ENCODE measurements at regions not wholly inside any gene's neighbourhood (a gene's known extent, or its start where the extent isn't known, plus 50 kb on each side); places are given as distances from the start of the nearest gene placed in this dataset.

GRCh38 chr3:46146548-46146947, 61.6 kb downstream of the CCR1 start:
- Histone ChIP-seq H3K4me1 (ENCODE audit: insufficient read depth) (no peaks in the 10 kb centered on the region), H3K36me3 (ENCODE audit: insufficient read depth) (no peaks in the 10 kb centered on the region), H3K4me3 (ENCODE audit: low read depth, low read length) (no peak overlapping the region), H3K27ac (ENCODE audit: low read depth) (no peak overlapping the region)
- DNase-seq (ENCODE audit: extremely low spot score): no peak
- 81% methylated on average over 4 of the region's 4 CpGs for WGBS

GRCh38 chr3:46146021-46146420, 62.1 kb downstream of the CCR1 start:
- no peak for DNase-seq (ENCODE audit: extremely low spot score)
- Histone ChIP-seq H3K4me3 (ENCODE audit: low read depth, low read length) (no peak overlapping the region), H3K4me1 (ENCODE audit: insufficient read depth) (no peaks in the 10 kb centered on the region), H3K36me3 (ENCODE audit: insufficient read depth) (no peaks in the 10 kb centered on the region), H3K27ac (ENCODE audit: low read depth) (no peak overlapping the region)
- WGBS: 38% methylated on average over 2 of the region's 2 CpGs

- no peak for DNase-seq (ENCODE audit: extremely low spot score)
- Histone ChIP-seq H3K4me3 (ENCODE audit: low read depth, low read length) (no peak overlapping the region), H3K4me1 (ENCODE audit: insufficient read depth) (no peaks in the 10 kb centered on the region), H3K27ac (ENCODE audit: low read depth) (no peak overlapping the region), H3K36me3 (ENCODE audit: insufficient read depth) (no peaks in the 10 kb centered on the region)
- WGBS: 95% methylated on average over 1 of the region's 1 CpG
Observed at GRCh38 chr3:46145147-46145546, 63.0 kb downstream of the CCR1 start.

GRCh38 chr3:46143951-46144473, 64.1 kb downstream of the CCR1 start:
- Histone ChIP-seq H3K4me1 (ENCODE audit: insufficient read depth) (no peaks in the 10 kb centered on the region), H3K4me3 (ENCODE audit: low read depth, low read length) (no peak overlapping the region), H3K27ac (ENCODE audit: low read depth) (no peak overlapping the region), H3K36me3 (ENCODE audit: insufficient read depth) (no peaks in the 10 kb centered on the region)
- WGBS: 49% methylated on average over 4 of the region's 4 CpGs
- DNase-seq (ENCODE audit: extremely low spot score): no peak

- no peaks in the 10 kb centered on the region for H3K4me1 ChIP-seq (ENCODE audit: insufficient read depth)
- 87% methylated on average over 9 of the region's 9 CpGs for WGBS
- no peak overlapping the region for H3K4me3 ChIP-seq (ENCODE audit: low read depth, low read length)
- no peak overlapping the region for H3K27ac ChIP-seq (ENCODE audit: low read depth)
- no peak for DNase-seq (ENCODE audit: extremely low spot score)
- H3K36me3 ChIP-seq (ENCODE audit: insufficient read depth): no peaks in the 10 kb centered on the region
Observed at GRCh38 chr3:46141813-46142212, 66.3 kb downstream of the CCR1 start.

- DNase-seq (ENCODE audit: extremely low spot score): no peak
- H3K4me3 ChIP-seq (ENCODE audit: low read depth, low read length): no peak overlapping the region
- no peak overlapping the region for H3K27ac ChIP-seq (ENCODE audit: low read depth)
- no peaks in the 10 kb centered on the region for H3K4me1 ChIP-seq (ENCODE audit: insufficient read depth)
- WGBS: 55% methylated on average over 3 of the region's 3 CpGs
- H3K36me3 ChIP-seq (ENCODE audit: insufficient read depth): no peaks in the 10 kb centered on the region
Observed at GRCh38 chr3:46138581-46138980, 69.5 kb downstream of the CCR1 start.

- H3K4me3 ChIP-seq (ENCODE audit: low read depth, low read length): no peak overlapping the region
- H3K27ac ChIP-seq (ENCODE audit: low read depth): no peak overlapping the region
- no peaks in the 10 kb centered on the region for H3K4me1 ChIP-seq (ENCODE audit: insufficient read depth)
- no peaks in the 10 kb centered on the region for H3K36me3 ChIP-seq (ENCODE audit: insufficient read depth)
- WGBS: 73% methylated on average over 3 of the region's 3 CpGs
- DNase-seq (ENCODE audit: extremely low spot score): no peak
Observed at GRCh38 chr3:46135475-46135874, 72.6 kb downstream of the CCR1 start.

- WGBS: 87% methylated on average over 3 of the region's 3 CpGs
- Histone ChIP-seq H3K36me3 (ENCODE audit: insufficient read depth) (no peaks in the 10 kb centered on the region), H3K27ac (ENCODE audit: low read depth) (no peak overlapping the region), H3K4me1 (ENCODE audit: insufficient read depth) (no peaks in the 10 kb centered on the region), H3K4me3 (ENCODE audit: low read depth, low read length) (no peak overlapping the region)
- DNase-seq (ENCODE audit: extremely low spot score): no peak
Observed at GRCh38 chr3:46133285-46133684, 74.8 kb downstream of the CCR1 start.

GRCh38 chr3:46132565-46132964, 75.5 kb downstream of the CCR1 start:
- no peaks in the 10 kb centered on the region for H3K36me3 ChIP-seq (ENCODE audit: insufficient read depth)
- DNase-seq (ENCODE audit: extremely low spot score): no peak
- H3K4me3 ChIP-seq (ENCODE audit: low read depth, low read length): no peak overlapping the region
- 87% methylated on average over 4 of the region's 4 CpGs for WGBS
- no peak overlapping the region for H3K27ac ChIP-seq (ENCODE audit: low read depth)
- no peaks in the 10 kb centered on the region for H3K4me1 ChIP-seq (ENCODE audit: insufficient read depth)

- Histone ChIP-seq H3K4me3 (ENCODE audit: low read depth, low read length) (no peak overlapping the region), H3K36me3 (ENCODE audit: insufficient read depth) (no peaks in the 10 kb centered on the region), H3K4me1 (ENCODE audit: insufficient read depth) (no peaks in the 10 kb centered on the region), H3K27ac (ENCODE audit: low read depth) (no peak overlapping the region)
- no peak for DNase-seq (ENCODE audit: extremely low spot score)
- 82% methylated on average over 8 of the region's 8 CpGs for WGBS
Observed at GRCh38 chr3:46131884-46132450, 76.1 kb downstream of the CCR1 start.

- no peaks in the 10 kb centered on the region for H3K4me1 ChIP-seq (ENCODE audit: insufficient read depth)
- no peaks in the 10 kb centered on the region for H3K36me3 ChIP-seq (ENCODE audit: insufficient read depth)
- H3K27ac ChIP-seq (ENCODE audit: low read depth): no peak overlapping the region
- 80% methylated on average over 7 of the region's 7 CpGs for WGBS
- DNase-seq (ENCODE audit: extremely low spot score): no peak
- H3K4me3 ChIP-seq (ENCODE audit: low read depth, low read length): no peak overlapping the region
Observed at GRCh38 chr3:46130631-46131310, 77.3 kb downstream of the CCR1 start.

- H3K4me1 ChIP-seq (ENCODE audit: insufficient read depth): no peaks in the 10 kb centered on the region
- DNase-seq (ENCODE audit: extremely low spot score): no peak
- no peak overlapping the region for H3K4me3 ChIP-seq (ENCODE audit: low read depth, low read length)
- H3K27ac ChIP-seq (ENCODE audit: low read depth): no peak overlapping the region
- 82% methylated on average over 3 of the region's 3 CpGs for WGBS
- no peaks in the 10 kb centered on the region for H3K36me3 ChIP-seq (ENCODE audit: insufficient read depth)
Observed at GRCh38 chr3:46129588-46130272, 78.4 kb downstream of the CCR1 start.

- WGBS: 96% methylated on average over 1 of the region's 1 CpG
Observed at GRCh38 chr3:46127503-46127902, 80.6 kb downstream of the CCR1 start.

More at GRCh38 chr3:46127503-46127902, 80.6 kb downstream of the CCR1 start:
- H3K4me3 ChIP-seq (ENCODE audit: low read depth, low read length): no peak overlapping the region
- no peaks in the 10 kb centered on the region for H3K4me1 ChIP-seq (ENCODE audit: insufficient read depth)
- H3K36me3 ChIP-seq (ENCODE audit: insufficient read depth): no peaks in the 10 kb centered on the region
- no peak overlapping the region for H3K27ac ChIP-seq (ENCODE audit: low read depth)
- DNase-seq (ENCODE audit: extremely low spot score): no peak
